Spinal cord (tissue), 9 donors: ENCODE measurements at regions not wholly inside any gene's neighbourhood (a gene's known extent, or its start where the extent isn't known, plus 50 kb on each side); places are given as distances from the start of the nearest gene placed in this dataset.
A peak's percentile ranks its signal among the peaks of the same experiment; 100 is the strongest.

Experiments
- DNase-seq, 6 donors: peaks; one replicate each; pipeline versions ENCODE4 v3.0.0 to v3.0.0-alpha.2; 2013 to 2015; ENCODE audit warnings: low spot score in 6 of 6, low read depth in 4 of 6
- H3K27ac ChIP-seq: one replicate; pipeline ENCODE4 v1.5.1; 2013; ENCODE audit warnings: low read depth, low read length, control low read depth
- H3K27me3 ChIP-seq: one replicate; pipeline ENCODE4 v1.6.1; 2013; ENCODE audit warnings: low read length; ENCODE audit not compliant: control insufficient read depth, insufficient read depth
- H3K36me3 ChIP-seq: one replicate; pipeline ENCODE4 v1.6.1; 2013; ENCODE audit warnings: low read length; ENCODE audit not compliant: control insufficient read depth, insufficient read depth
- H3K4me1 ChIP-seq: one replicate; pipeline ENCODE4 v1.6.1; 2013; ENCODE audit warnings: low read length; ENCODE audit not compliant: control insufficient read depth, insufficient read depth
- H3K4me3 ChIP-seq: one replicate; pipeline ENCODE4 v1.5.1; 2013; ENCODE audit warnings: low read depth, low read length, control low read depth
- H3K9me3 ChIP-seq: one replicate; pipeline ENCODE4 v1.6.1; 2013; ENCODE audit warnings: low read length; ENCODE audit not compliant: control insufficient read depth, insufficient read depth
- WGBS: methylation state at CpG from one replicate; pipeline ENCODE4 v1.1.5; 2013; ENCODE audit warnings: missing lambda C conversion rate; ENCODE audit not compliant: insufficient coverage; 5-methylcytosine and 5-hydroxymethylcytosine counted together
- donor health status: healthy.

GRCh38 chr2:142220901-142221300 is 90.1 kb upstream of the LRP1B start:
- DNase-seq, result peak in 2 of 6 donors; percentile 17 to 30
- no peaks in the 10 kb centered on the region for H3K9me3 ChIP-seq
- H3K4me1 ChIP-seq, result no peaks in the 10 kb centered on the region
- H3K4me3 ChIP-seq, result no peak overlapping the region
- H3K36me3 ChIP-seq, result no peaks in the 10 kb centered on the region
- H3K27me3 ChIP-seq, result no peaks in the 10 kb centered on the region
- 67% methylated on average over 2 of the region's 3 CpGs for WGBS
- no peak overlapping the region for H3K27ac ChIP-seq

DNA sequence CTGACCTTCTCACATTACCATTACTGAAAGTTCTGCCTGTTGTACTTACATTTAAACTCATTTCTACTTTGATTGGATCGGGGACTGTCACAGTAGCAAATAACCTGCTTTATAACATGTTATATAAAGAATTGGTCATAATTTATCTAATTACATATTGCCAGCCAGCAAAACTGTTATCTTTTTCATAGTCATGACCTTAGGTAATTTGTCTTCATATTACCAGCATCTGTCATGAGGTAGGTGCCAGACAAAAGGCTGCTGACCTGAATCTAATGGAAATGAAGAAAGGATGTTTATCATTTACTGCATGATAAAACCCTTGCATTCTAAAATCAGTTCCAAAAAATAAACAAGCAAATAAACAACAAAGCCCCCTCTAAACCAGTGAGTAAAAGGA is 89.4 kb upstream of the LRP1B start:
- DNase-seq, result no peak
- Histone ChIP-seq H3K27me3 (no peaks in the 10 kb centered on the region), H3K27ac (no peak overlapping the region), H3K36me3 (no peaks in the 10 kb centered on the region), H3K9me3 (no peaks in the 10 kb centered on the region), H3K4me1 (no peaks in the 10 kb centered on the region), H3K4me3 (no peak overlapping the region)
- WGBS, result no CpG with 5 or more reads among the region's 1 CpG

DNA sequence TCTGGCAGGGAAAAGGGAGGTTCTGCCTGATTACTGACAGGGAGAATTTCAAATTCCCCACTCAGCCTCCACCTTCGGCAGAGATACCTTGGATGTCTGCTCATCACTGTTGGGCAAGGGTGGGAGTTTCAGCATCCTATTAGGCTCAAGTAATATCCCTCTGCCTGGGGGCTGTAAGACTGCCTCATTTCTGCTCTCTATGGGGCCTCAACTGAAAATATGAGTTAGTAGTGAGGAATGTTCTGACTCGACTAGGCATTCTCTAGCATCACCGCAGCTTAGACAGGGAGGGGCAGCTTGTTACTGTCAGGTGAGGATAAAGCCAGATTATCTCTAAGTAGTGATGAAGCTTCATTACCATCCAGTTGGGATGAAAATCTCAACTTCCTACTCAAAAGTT is 87.7 kb upstream of the LRP1B start:
- no peaks in the 10 kb centered on the region for H3K4me1 ChIP-seq
- no peaks in the 10 kb centered on the region for H3K36me3 ChIP-seq
- no peak overlapping the region for H3K27ac ChIP-seq
- H3K9me3 ChIP-seq, result no peaks in the 10 kb centered on the region
- WGBS, result no CpG with 5 or more reads among the region's 3 CpGs
- no peak overlapping the region for H3K4me3 ChIP-seq
- DNase-seq, result no peak
- no peaks in the 10 kb centered on the region for H3K27me3 ChIP-seq

- DNase-seq, result no peak
- Histone ChIP-seq H3K36me3 (no peaks in the 10 kb centered on the region), H3K27me3 (no peaks in the 10 kb centered on the region), H3K9me3 (no peaks in the 10 kb centered on the region), H3K27ac (no peak overlapping the region), H3K4me3 (no peak overlapping the region), H3K4me1 (no peaks in the 10 kb centered on the region)
Observed at GRCh38 chr2:142217804-142218203, 87.0 kb upstream of the LRP1B start.

GRCh38 chr2:142200062-142200461 is 69.2 kb upstream of the LRP1B start:
- Histone ChIP-seq H3K27ac (no peak overlapping the region), H3K9me3 (no peaks in the 10 kb centered on the region), H3K4me1 (no peaks in the 10 kb centered on the region), H3K27me3 (no peaks in the 10 kb centered on the region), H3K4me3 (no peak overlapping the region), H3K36me3 (no peaks in the 10 kb centered on the region)
- DNase-seq, result no peak
- WGBS, result 76% methylated on average over 1 of the region's 1 CpG

- no peak for DNase-seq
- Histone ChIP-seq H3K4me3 (no peak overlapping the region), H3K27me3 (no peaks in the 10 kb centered on the region), H3K27ac (no peak overlapping the region), H3K4me1 (no peaks in the 10 kb centered on the region), H3K9me3 (no peaks in the 10 kb centered on the region), H3K36me3 (no peaks in the 10 kb centered on the region)
- no CpG with 5 or more reads among the region's 2 CpGs for WGBS
Observed at GRCh38 chr2:142199073-142199472, 68.3 kb upstream of the LRP1B start.

GRCh38 chr2:142190805-142191204 is 60.0 kb upstream of the LRP1B start:
- Histone ChIP-seq H3K27ac (no peak overlapping the region), H3K36me3 (no peaks in the 10 kb centered on the region), H3K4me1 (no peaks in the 10 kb centered on the region), H3K27me3 (no peaks in the 10 kb centered on the region), H3K4me3 (no peak overlapping the region), H3K9me3 (no peaks in the 10 kb centered on the region)
- no CpG with 5 or more reads among the region's 1 CpG for WGBS
- peak in 2 of 6 donors; percentile 13 to 19 for DNase-seq

DNA sequence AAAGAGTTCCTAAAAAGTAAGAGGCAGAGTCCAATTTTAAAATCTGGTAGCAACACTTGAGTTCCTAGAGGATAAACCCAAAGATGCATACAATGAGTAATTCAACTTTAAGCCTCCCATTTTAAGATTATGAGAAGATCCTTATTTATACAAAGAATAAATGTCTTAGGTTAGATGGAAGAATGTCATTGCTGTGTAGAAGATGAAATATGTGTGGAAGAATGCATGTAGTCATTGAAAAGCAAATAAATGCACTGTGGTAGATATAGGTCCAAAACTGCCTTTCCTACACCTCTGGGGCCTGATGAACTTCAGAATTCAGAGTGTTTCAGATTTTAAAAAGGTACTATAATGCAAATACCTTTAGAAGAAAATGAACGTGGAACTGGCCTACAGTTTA is 58.7 kb upstream of the LRP1B start:
- Histone ChIP-seq H3K9me3 (no peaks in the 10 kb centered on the region), H3K4me1 (no peaks in the 10 kb centered on the region), H3K27me3 (no peaks in the 10 kb centered on the region), H3K36me3 (no peaks in the 10 kb centered on the region), H3K27ac (no peak overlapping the region), H3K4me3 (no peak overlapping the region)
- no CpG with 5 or more reads among the region's 1 CpG for WGBS
- no peak for DNase-seq

DNA sequence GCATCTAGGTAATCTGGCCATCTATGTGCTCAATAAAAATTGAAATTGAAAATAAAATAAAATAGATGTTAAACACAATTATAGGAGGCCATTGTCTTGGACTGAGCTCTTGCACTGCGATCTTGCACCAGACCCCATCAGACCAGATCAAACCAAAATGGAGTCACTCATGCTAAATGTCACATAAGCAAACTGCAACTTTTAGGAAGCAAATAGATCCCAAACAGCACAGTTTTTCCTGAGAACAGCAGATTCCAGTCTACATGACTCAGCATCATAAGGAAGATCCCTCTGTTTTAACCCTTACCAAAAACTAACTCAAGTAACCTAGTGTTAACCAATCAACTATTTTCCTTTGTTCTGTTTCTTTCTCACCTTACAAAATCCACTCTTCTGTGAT is 57.7 kb upstream of the LRP1B start:
- no peak for DNase-seq
- H3K4me1 ChIP-seq, result no peaks in the 10 kb centered on the region
- WGBS, result 100% methylated on average over 1 of the region's 1 CpG
- no peaks in the 10 kb centered on the region for H3K27me3 ChIP-seq
- H3K27ac ChIP-seq, result no peak overlapping the region
- no peak overlapping the region for H3K4me3 ChIP-seq
- H3K36me3 ChIP-seq, result no peaks in the 10 kb centered on the region
- no peaks in the 10 kb centered on the region for H3K9me3 ChIP-seq

DNA sequence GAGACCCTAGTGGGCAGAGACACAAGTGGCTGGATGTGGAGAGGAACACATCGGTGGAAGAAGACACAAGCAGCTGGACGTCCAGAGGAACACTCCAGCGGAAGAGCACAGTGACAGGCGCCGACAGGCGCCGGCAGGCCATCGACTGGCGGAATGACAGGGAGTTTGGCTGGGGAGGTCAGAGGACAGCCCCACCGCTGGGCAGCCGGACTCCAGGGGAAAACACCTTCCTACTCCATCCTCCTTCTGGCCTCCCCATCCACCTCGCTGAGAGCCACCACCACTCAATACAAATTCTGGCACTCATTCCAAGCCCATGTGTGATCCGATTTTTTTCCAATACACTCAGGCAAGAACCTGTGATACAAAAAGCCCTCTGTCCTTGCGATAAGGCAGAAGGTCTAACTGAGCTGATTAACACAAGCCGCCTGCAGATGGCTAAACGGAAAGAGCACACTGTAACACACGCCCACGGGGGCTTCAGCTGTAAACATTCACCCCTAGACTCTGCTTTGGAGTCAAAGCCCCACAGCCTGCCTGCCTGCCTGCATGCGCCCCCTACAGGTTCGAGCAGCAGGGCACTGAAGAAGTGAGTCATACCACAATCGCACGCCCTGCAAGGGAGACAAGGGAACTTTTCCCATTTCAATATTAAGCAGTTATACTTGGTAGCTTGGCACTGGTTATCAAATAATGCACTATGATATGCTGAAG is 50.2 kb upstream of the LRP1B start:
- 48% methylated on average over 20 of the region's 22 CpGs for WGBS
- no peaks in the 10 kb centered on the region for H3K36me3 ChIP-seq
- no peaks in the 10 kb centered on the region for H3K9me3 ChIP-seq
- no peaks in the 10 kb centered on the region for H3K27me3 ChIP-seq
- H3K4me3 ChIP-seq, result no peak overlapping the region
- DNase-seq, result peak in 1 of 6 donors; percentile 33
- no peaks in the 10 kb centered on the region for H3K4me1 ChIP-seq
- no peak overlapping the region for H3K27ac ChIP-seq
